ENCODE measurements at regions not wholly inside any gene's neighbourhood (a gene's known extent, or its start where the extent isn't known, plus 50 kb on each side); places are given as distances from the start of the nearest gene placed in this dataset.

- TF ChIP-seq, protein P1, sequence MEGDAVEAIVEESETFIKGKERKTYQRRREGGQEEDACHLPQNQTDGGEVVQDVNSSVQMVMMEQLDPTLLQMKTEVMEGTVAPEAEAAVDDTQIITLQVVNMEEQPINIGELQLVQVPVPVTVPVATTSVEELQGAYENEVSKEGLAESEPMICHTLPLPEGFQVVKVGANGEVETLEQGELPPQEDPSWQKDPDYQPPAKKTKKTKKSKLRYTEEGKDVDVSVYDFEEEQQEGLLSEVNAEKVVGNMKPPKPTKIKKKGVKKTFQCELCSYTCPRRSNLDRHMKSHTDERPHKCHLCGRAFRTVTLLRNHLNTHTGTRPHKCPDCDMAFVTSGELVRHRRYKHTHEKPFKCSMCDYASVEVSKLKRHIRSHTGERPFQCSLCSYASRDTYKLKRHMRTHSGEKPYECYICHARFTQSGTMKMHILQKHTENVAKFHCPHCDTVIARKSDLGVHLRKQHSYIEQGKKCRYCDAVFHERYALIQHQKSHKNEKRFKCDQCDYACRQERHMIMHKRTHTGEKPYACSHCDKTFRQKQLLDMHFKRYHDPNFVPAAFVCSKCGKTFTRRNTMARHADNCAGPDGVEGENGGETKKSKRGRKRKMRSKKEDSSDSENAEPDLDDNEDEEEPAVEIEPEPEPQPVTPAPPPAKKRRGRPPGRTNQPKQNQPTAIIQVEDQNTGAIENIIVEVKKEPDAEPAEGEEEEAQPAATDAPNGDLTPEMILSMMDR (IDR thresholded peaks at IDR 0.05), result no peak
- no peak for TF ChIP-seq ZFX (IDR thresholded peaks at IDR 0.05; ENCODE audit: borderline replicate concordance)
These were observed 108.4 kb upstream of the LRPAP1 start for GRCh38 chr4:3640587-3640962.
